Smooth muscle cell (in vitro differentiated cells): ENCODE measurements at regions not wholly inside any gene's neighbourhood (a gene's known extent, or its start where the extent isn't known, plus 50 kb on each side); places are given as distances from the start of the nearest gene placed in this dataset.
"Not testable (repeated sequence)": the region's sequence is repeated elsewhere in the genome, so short reads cannot be mapped to it uniquely, and the experiment has no call there.

ENCODE experiments used
- DNase-seq: peaks from one replicate; lab custom pipeline; 2025; ENCODE audit not compliant: unreplicated experiment; lab: John Stamatoyannopoulos, UW
- H2AFZ ChIP-seq: fragments of 200-600 bp; sonication (generic); 2 replicates; pipeline ENCODE4 v1.6.0; 2016; ENCODE audit warnings: antibody characterized with exemption, low read depth, mild to moderate bottlenecking
- H3F3A ChIP-seq: fragments of 200-600 bp; sonication (generic); 2 replicates; pipeline ENCODE4 v1.6.0; 2017; ENCODE audit warnings: antibody characterized with exemption, low read depth
- H3K27ac ChIP-seq: fragments of 200-600 bp; sonication (generic); 2 replicates; pipeline ENCODE4 v1.5.1; 2016; ENCODE audit warnings: low read depth, mild to moderate bottlenecking
- H3K27me3 ChIP-seq: fragments of 200-600 bp; sonication (generic); 2 replicates; pipeline ENCODE4 v1.6.1; 2016; ENCODE audit warnings: low read depth, mild to moderate bottlenecking
- H3K36me3 ChIP-seq: fragments of 200-600 bp; sonication (generic); 2 replicates; pipeline ENCODE4 v1.5.1; 2016; ENCODE audit warnings: low read depth
- H3K4me1 ChIP-seq: fragments of 200-600 bp; sonication (generic); 2 replicates; pipeline ENCODE4 v1.5.1; 2016; ENCODE audit warnings: low read depth
- H3K4me2 ChIP-seq: fragments of 200-600 bp; sonication (generic); 2 replicates; pipeline ENCODE4 v1.6.0; 2016; ENCODE audit warnings: mild to moderate bottlenecking
- H3K4me3 ChIP-seq: fragments of 200-600 bp; sonication (generic); 2 replicates; pipeline ENCODE4 v1.5.1; 2016; ENCODE audit warnings: mild to moderate bottlenecking
- H3K79me2 ChIP-seq: fragments of 200-600 bp; sonication (generic); 2 replicates; pipeline ENCODE4 v1.6.0; 2016; ENCODE audit warnings: low read depth, mild to moderate bottlenecking
- H3K9ac ChIP-seq: fragments of 200-600 bp; sonication (generic); 2 replicates; pipeline ENCODE4 v1.6.0; 2016; ENCODE audit warnings: low read depth
- H3K9me3 ChIP-seq: fragments of 200-600 bp; sonication (generic); replicated peaks from 2 replicates; pipeline ENCODE4 v1.5.1; 2016; ENCODE audit warnings: low read depth
- H4K20me1 ChIP-seq: fragments of 200-600 bp; sonication (generic); 2 replicates; pipeline ENCODE4 v1.6.0; 2016; ENCODE audit warnings: low read depth
- WGBS: methylation state at CpG from one replicate; pipeline ENCODE4 v1.1.7; 2016; ENCODE audit warnings: low lambda C conversion rate; 5-methylcytosine and 5-hydroxymethylcytosine counted together
- TF ChIP-seq, protein P1 (sequence below): fragments of 200-600 bp; sonication (generic); IDR thresholded peaks from 2 replicates; pipeline ENCODE4 v1.5.1; 2017; ENCODE audit warnings: borderline replicate concordance, mild to moderate bottlenecking, antibody characterized with exemption; ENCODE audit not compliant: insufficient read depth, poor library complexity, severe bottlenecking

DNA sequence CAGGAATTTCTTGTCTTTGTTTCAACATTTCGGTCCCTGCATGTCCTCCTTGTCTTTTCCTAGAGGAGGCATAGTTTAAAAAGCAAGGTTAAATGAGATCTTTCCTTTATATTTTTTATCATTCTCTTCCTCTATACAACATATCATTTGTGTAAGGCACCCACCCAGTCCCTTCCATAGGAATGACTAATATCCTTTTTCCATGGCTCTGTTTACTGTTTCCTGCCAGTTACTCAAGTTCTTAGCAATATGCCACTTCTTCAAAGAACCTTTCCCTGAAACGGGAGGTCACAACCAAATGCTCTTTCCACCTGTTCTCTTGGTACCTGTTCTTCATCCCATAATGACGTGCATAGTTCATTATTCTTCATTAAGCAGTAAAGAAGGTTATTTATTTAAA is 1237.1 kb upstream of the GOT2 start:
- Histone ChIP-seq H3K27ac (peak overlapping the region; percentile 7), H3K36me3 (no peaks in the 10 kb centered on the region), H2AFZ (no peak overlapping the region), H3F3A (no peaks in the 10 kb centered on the region), H3K9ac (no peak overlapping the region), H3K27me3 (no peaks in the 10 kb centered on the region), H3K4me3 (no peak overlapping the region), H3K79me2 (no peaks in the 10 kb centered on the region), H3K4me2 (peak overlapping the region; percentile 57), H4K20me1 (no peaks in the 10 kb centered on the region), H3K9me3 (no peaks in the 10 kb centered on the region), H3K4me1 (no peaks in the 10 kb centered on the region)
- WGBS: 62% methylated on average over 3 of the region's 3 CpGs
- TF ChIP-seq, protein P1, sequence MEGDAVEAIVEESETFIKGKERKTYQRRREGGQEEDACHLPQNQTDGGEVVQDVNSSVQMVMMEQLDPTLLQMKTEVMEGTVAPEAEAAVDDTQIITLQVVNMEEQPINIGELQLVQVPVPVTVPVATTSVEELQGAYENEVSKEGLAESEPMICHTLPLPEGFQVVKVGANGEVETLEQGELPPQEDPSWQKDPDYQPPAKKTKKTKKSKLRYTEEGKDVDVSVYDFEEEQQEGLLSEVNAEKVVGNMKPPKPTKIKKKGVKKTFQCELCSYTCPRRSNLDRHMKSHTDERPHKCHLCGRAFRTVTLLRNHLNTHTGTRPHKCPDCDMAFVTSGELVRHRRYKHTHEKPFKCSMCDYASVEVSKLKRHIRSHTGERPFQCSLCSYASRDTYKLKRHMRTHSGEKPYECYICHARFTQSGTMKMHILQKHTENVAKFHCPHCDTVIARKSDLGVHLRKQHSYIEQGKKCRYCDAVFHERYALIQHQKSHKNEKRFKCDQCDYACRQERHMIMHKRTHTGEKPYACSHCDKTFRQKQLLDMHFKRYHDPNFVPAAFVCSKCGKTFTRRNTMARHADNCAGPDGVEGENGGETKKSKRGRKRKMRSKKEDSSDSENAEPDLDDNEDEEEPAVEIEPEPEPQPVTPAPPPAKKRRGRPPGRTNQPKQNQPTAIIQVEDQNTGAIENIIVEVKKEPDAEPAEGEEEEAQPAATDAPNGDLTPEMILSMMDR: no peak
- DNase-seq: no peak

DNA sequence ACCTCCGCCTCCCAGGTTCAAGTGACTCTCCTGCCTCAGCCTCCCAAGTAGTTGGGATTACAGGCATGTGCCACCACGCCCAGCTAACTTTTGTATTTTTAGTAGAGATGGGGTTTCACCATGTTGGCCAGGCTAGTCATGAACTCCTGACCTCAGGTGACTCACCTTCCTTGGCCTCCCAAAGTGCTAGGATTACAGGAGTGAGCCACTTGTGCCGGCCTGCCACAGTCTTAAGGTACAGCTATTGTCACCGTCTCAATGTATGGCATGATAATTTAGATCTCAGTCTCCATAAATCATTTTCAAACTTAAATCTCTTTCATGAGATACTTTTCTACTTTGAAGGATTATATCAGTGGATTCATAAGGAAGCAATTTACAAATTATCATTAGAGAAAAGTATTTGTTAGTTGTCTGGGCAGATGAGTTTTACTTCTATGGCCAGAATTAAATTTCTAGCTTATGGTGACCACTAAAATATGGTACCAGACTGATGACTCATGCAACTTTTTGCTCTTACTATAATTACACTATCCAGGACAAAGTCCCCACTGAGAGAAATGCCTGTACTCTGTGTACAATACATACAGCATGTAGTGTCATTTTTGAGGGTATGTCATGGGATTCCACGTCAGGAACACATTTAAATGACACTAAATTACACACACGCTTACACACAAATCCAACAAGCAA is 1230.3 kb upstream of the GOT2 start:
- 81% methylated on average over 6 of the region's 6 CpGs for WGBS
- H3K4me2 ChIP-seq: no peak overlapping the region
- H3K27ac ChIP-seq: no peak overlapping the region
- H3K4me1 ChIP-seq: no peaks in the 10 kb centered on the region
- H3K9ac ChIP-seq: no peak overlapping the region
- no peaks in the 10 kb centered on the region for H3K36me3 ChIP-seq
- no peaks in the 10 kb centered on the region for H3K79me2 ChIP-seq
- H4K20me1 ChIP-seq: no peaks in the 10 kb centered on the region
- H3K4me3 ChIP-seq: no peak overlapping the region
- TF ChIP-seq, protein P1: no peak
- H2AFZ ChIP-seq: no peak overlapping the region
- no peaks in the 10 kb centered on the region for H3F3A ChIP-seq
- H3K27me3 ChIP-seq: no peaks in the 10 kb centered on the region
- H3K9me3 ChIP-seq: no peaks in the 10 kb centered on the region
- no peak for DNase-seq

DNA sequence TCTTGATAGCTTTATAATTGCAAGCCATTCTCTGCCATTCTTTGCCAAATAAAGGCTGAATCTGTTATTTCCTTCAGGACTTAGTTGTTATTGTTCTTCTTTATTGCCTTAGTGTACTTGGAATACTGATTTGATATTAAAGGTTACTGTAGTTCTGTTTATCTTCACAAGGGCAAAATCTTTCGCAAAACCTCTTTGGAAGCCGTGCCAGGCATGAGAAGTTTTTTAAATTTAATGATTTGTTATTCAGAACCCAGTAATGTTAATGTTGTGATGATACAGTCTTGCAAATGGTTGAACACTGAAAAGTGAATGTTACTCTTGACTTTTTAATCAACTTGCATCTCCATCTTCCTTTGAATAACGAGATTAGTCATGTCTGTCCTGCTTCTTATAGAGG is 1225.2 kb upstream of the GOT2 start:
- Histone ChIP-seq H3K36me3 (no peaks in the 10 kb centered on the region), H3K4me3 (no peak overlapping the region), H2AFZ (no peak overlapping the region), H3K4me2 (no peak overlapping the region), H3K27me3 (no peaks in the 10 kb centered on the region), H4K20me1 (no peaks in the 10 kb centered on the region), H3K4me1 (no peaks in the 10 kb centered on the region), H3K9me3 (no peaks in the 10 kb centered on the region), H3K9ac (no peak overlapping the region), H3K27ac (no peak overlapping the region), H3K79me2 (no peaks in the 10 kb centered on the region), H3F3A (no peaks in the 10 kb centered on the region)
- TF ChIP-seq, protein P1: no peak
- DNase-seq: no peak
- WGBS: 85% methylated on average over 3 of the region's 3 CpGs

DNA sequence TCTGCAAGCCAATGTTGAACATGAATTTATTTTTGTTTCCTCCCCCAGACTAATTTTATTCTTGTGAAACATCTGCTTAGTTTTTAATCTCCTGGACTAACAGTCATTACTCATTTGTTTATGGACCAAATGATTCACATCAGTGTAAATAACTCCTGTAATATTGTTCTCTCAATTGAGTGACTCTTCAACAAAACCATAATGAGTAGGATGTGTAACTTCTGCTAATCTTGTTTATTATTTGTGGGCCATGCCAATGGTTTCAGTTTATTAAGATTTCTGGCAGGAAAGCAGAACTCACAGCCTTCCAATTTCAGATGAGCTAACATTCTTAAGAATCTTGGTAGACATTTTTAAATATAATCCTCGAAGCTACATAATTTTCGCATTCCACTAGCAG is 1216.3 kb upstream of the GOT2 start:
- H3K4me1 ChIP-seq: no peaks in the 10 kb centered on the region
- H3K9me3 ChIP-seq: no peaks in the 10 kb centered on the region
- no peaks in the 10 kb centered on the region for H3F3A ChIP-seq
- no peak overlapping the region for H3K27ac ChIP-seq
- no peaks in the 10 kb centered on the region for H3K27me3 ChIP-seq
- no peak overlapping the region for H3K4me2 ChIP-seq
- TF ChIP-seq, protein P1: no peak
- H3K79me2 ChIP-seq: no peaks in the 10 kb centered on the region
- DNase-seq: no peak
- H4K20me1 ChIP-seq: no peaks in the 10 kb centered on the region
- H3K36me3 ChIP-seq: no peaks in the 10 kb centered on the region
- no peak overlapping the region for H3K9ac ChIP-seq
- H3K4me3 ChIP-seq: no peak overlapping the region
- WGBS: 87% methylated on average over 2 of the region's 2 CpGs
- no peak overlapping the region for H2AFZ ChIP-seq

DNA sequence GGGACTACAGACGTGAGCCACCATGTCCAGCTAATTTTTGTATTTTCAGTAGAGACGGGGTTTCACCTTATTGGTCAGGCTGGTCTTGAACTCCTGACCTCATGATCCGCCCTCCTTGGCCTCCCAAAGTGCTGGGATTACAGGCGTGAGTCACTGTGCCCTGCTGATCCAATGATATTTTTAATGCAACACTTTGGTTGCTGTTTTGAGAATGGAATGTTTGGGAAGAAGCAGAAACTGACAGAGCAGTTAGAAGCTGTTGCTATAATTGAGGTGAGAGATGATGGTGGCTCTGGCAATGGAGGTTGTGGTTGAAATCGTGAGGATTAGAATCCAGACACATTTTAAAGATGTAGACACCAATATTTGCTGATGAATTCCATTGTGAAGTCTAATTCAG is 1209.9 kb upstream of the GOT2 start:
- H3K36me3 ChIP-seq, H3K27ac ChIP-seq, H3K4me1 ChIP-seq, H3K27me3 ChIP-seq, H3K4me3 ChIP-seq, H4K20me1 ChIP-seq, H3K9ac ChIP-seq, DNase-seq, H2AFZ ChIP-seq, H3K4me2 ChIP-seq, H3K79me2 ChIP-seq, H3F3A ChIP-seq, H3K9me3 ChIP-seq: not testable (repeated sequence)
- 68% methylated on average over 5 of the region's 5 CpGs for WGBS
